Body of pancreas (tissue), 4 donors: ENCODE measurements at regions not wholly inside any gene's neighbourhood (a gene's known extent, or its start where the extent isn't known, plus 50 kb on each side); places are given as distances from the start of the nearest gene placed in this dataset.
"Not testable (repeated sequence)": the region's sequence is repeated elsewhere in the genome, so short reads cannot be mapped to it uniquely, and the experiment has no call there.

Experiments used
- CTCF ChIP-seq, 7 experiments: fragments of 450-650 bp in 4 of 7; fragments of 200-600 bp in 3 of 7; sonication (generic) in 3 of 7; IDR thresholded peaks; one replicate each; pipeline ENCODE4 v1.5.1; 2016 to 2019; ENCODE audit warnings: antibody characterized with exemption in 7 of 7
- POLR2A ChIP-seq, 3 donors: fragments of 450-650 bp; IDR thresholded peaks; one replicate each; pipeline ENCODE4 v1.6.1; 2016; ENCODE audit warnings: antibody characterized with exemption in 3 of 3, mild to moderate bottlenecking in 2 of 3

- not testable (repeated sequence) for TF ChIP-seq POLR2A, CTCF (IDR thresholded peaks at IDR 0.05)
Measured at GRCh38 chr15:22180611-22181010, 100.3 kb downstream of the OR4M2 start.
